ENCODE measurements at regions not wholly inside any gene's neighbourhood (a gene's known extent, or its start where the extent isn't known, plus 50 kb on each side); places are given as distances from the start of the nearest gene placed in this dataset.

DNA sequence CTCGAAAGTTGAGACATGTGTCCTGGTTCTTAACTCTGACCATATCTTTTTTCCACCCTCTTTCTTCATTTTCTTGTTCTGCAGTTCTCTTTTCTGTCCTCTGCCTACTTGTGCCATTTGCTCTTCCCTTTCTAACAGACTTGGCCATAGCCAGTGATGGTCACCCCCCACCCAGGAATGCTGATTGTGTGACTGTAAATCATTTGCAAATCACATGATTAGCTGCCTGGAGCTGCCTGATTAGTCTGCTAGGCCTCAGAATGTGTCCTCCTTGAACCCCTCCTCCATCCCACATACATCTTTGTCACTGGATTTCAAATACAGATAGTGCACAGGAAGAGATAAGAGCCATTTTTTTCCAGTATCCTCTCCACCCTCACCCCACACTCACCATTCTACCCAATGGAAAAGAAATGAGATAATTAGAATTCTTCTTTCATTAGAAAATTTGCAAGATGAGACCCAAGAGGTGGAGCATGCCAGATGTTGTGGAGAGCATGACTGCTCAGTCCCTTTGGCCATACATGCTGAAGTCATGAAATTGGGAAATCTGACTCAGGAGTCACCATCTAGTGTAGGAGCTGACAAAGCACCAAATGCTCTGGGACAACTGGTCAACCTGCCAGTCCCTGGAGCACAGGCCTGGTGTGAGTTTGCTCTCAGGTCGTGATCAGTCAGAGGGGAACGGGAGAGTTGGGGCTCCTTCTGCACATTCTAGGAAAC, 538.2 kb downstream of the CCDC171 start:
- H3K27ac ChIP-seq (ENCODE audit: low read depth, low read length, poor library complexity, severe bottlenecking) = no peak overlapping the region
- no TSS peak for BruUV-seq (replicated peaks)
- ChIA-PET CTCF (ENCODE audit: unreplicated experiment) (no interaction called here), POLR2A (no interaction called here)
- no peaks in the 10 kb centered on the region for H3K9me3 ChIP-seq (ENCODE audit: low read length)
- intact Hi-C loops (cut with micrococcal nuclease; ENCODE audit: unreplicated experiment) = no loop called here
- H4K20me1 ChIP-seq (ENCODE audit: insufficient read depth, low read length) = no peaks in the 10 kb centered on the region
- no peaks in the 10 kb centered on the region for H3K9me2 ChIP-seq (ENCODE audit: insufficient read depth, low read length)
- H3K4me1 ChIP-seq (ENCODE audit: insufficient read depth, low read length, poor library complexity, severe bottlenecking) = no peaks in the 10 kb centered on the region
- no peaks in the 10 kb centered on the region for H3K79me2 ChIP-seq (ENCODE audit: insufficient read depth, low read depth, low read length)
- TF ChIP-seq, protein P1, sequence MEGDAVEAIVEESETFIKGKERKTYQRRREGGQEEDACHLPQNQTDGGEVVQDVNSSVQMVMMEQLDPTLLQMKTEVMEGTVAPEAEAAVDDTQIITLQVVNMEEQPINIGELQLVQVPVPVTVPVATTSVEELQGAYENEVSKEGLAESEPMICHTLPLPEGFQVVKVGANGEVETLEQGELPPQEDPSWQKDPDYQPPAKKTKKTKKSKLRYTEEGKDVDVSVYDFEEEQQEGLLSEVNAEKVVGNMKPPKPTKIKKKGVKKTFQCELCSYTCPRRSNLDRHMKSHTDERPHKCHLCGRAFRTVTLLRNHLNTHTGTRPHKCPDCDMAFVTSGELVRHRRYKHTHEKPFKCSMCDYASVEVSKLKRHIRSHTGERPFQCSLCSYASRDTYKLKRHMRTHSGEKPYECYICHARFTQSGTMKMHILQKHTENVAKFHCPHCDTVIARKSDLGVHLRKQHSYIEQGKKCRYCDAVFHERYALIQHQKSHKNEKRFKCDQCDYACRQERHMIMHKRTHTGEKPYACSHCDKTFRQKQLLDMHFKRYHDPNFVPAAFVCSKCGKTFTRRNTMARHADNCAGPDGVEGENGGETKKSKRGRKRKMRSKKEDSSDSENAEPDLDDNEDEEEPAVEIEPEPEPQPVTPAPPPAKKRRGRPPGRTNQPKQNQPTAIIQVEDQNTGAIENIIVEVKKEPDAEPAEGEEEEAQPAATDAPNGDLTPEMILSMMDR (conservative IDR thresholded peaks at IDR 0.05; ENCODE audit: low read length) = no peak
- no peak for TF ChIP-seq EZH2phosphoT487 (IDR thresholded peaks at IDR 0.05; ENCODE audit: borderline replicate concordance, low read depth, low read length)
- H2AFZ ChIP-seq (ENCODE audit: low read length) = no peak overlapping the region
- no peak overlapping the region for H3K4me2 ChIP-seq (ENCODE audit: low read length)
- DNase-seq (ENCODE audit: low spot score) = no peak
- no peak overlapping the region for H3K4me3 ChIP-seq (ENCODE audit: low read depth, low read length, poor library complexity, severe bottlenecking)
- H3K36me3 ChIP-seq (ENCODE audit: insufficient read depth, low read length) = no peaks in the 10 kb centered on the region

DNA sequence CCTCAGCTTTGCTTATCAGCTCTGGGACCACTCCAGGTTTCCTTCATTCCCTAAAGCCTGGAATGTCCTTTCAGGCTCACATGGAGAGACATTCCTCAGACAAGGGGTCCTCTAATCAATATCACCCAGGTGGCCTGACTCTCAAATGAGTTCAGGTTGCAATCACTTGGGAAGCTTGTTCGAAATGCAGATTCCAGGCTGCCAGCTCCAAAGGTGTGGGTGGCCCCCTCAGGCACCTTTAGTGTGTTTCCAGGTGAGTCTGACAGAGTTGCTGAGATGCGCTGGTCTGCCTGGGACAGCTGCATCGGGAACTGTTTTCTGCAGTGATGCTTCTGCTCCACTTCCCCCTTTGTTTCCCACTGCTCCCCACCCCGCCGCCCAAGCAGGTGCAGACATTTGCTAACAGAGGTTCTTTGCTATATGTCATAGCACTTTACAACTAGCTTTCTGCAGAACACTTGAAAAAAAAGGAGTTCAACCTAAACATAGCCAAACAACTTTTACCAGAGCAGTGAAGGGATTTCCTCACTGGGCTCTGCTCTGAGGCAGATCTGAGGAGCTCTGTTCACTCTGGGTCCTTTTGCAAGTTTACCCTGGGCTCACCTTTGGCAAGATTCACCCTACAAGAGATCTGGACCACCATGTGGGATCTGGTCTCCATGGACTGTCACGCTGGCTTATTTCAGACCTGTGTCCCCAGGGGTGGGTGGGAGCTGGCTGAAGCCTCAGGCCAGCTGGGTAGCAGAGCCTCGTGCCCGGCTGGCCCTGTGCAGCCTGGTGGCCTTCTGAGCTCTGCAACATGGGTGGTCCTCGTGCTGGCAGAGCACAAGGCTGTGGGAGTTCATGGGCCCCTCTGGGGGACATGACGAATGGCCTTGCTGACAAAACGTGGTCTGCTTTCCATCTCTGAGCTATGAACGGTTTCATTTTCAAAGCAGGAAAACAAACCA, 539.6 kb downstream of the CCDC171 start:
- no peaks in the 10 kb centered on the region for H4K20me1 ChIP-seq (ENCODE audit: insufficient read depth, low read length)
- H2AFZ ChIP-seq (ENCODE audit: low read length) = no peak overlapping the region
- CTCF ChIA-PET (ENCODE audit: unreplicated experiment) = no interaction called here
- no peaks in the 10 kb centered on the region for H3K4me1 ChIP-seq (ENCODE audit: insufficient read depth, low read length, poor library complexity, severe bottlenecking)
- H3K4me3 ChIP-seq (ENCODE audit: low read depth, low read length, poor library complexity, severe bottlenecking) = no peak overlapping the region
- no peaks in the 10 kb centered on the region for H3K9me2 ChIP-seq (ENCODE audit: insufficient read depth, low read length)
- no peak overlapping the region for H3K4me2 ChIP-seq (ENCODE audit: low read length)
- intact Hi-C loops (cut with micrococcal nuclease; ENCODE audit: unreplicated experiment) = no loop called here
- no peaks in the 10 kb centered on the region for H3K79me2 ChIP-seq (ENCODE audit: insufficient read depth, low read depth, low read length)
- no TSS peak for BruUV-seq (replicated peaks)
- POLR2A ChIA-PET = interaction anchor here (0.6 kb wide), 2 partner anchors 14 to 1732 kb away, joined by 3 to 4 read pairs; no protein-coding TSS in a partner anchor
- no peak for TF ChIP-seq EZH2phosphoT487 (IDR thresholded peaks at IDR 0.05; ENCODE audit: borderline replicate concordance, low read depth, low read length)
- TF ChIP-seq, protein P1 (conservative IDR thresholded peaks at IDR 0.05; ENCODE audit: low read length) = no peak
- H3K36me3 ChIP-seq (ENCODE audit: insufficient read depth, low read length) = no peaks in the 10 kb centered on the region
- no peak for DNase-seq (ENCODE audit: low spot score)
- no peaks in the 10 kb centered on the region for H3K9me3 ChIP-seq (ENCODE audit: low read length)
- H3K27ac ChIP-seq (ENCODE audit: low read depth, low read length, poor library complexity, severe bottlenecking) = no peak overlapping the region
